GM21367 (cell line): ENCODE measurements at regions not wholly inside any gene's neighbourhood (a gene's known extent, or its start where the extent isn't known, plus 50 kb on each side); places are given as distances from the start of the nearest gene placed in this dataset.

ENCODE experiments used
- ATAC-seq: cut with Tn5 transposase; IDR thresholded peaks from one replicate; pipeline ENCODE4 v1.9.1; 2021; ENCODE audit not compliant: unreplicated experiment

DNA sequence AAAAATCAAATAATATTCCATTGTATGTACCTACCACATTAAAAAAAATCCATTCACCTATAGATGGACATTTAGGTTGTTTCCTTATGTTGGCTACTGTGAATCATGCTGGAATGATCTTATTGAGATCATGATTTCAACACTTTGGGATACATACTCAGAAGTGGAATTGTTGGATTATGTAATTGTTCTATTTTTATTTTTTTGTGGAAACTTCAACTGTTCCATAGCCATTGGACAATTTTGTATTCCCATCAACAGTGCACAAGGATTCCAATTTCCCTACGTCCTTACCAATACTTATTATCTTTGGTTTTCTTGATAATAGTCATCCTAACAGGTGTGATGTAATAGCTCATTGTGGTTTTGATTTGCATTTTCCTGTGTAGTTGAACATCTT, 834.0 kb downstream of the MAFB start:
- ATAC-seq: no peak

DNA sequence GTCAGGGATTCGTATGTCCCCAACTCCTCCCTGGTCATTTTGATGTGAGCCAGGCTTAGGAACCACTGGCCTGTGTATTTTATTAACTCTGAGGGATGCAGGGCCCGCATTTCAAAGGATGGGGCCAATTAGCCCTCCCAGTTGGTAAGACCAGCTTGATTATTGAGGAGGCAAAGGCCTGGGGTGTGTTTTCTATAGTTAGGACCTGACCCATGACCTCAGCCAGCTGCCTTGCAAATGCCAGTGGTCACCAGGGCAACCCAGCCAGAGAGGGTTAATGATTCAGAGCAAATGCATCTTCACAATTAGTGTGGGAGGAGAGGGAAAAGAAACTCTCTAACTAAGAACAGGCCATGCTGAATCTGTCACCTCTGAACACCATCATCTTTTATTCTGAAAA, 835.4 kb downstream of the MAFB start:
- no peak for ATAC-seq

DNA sequence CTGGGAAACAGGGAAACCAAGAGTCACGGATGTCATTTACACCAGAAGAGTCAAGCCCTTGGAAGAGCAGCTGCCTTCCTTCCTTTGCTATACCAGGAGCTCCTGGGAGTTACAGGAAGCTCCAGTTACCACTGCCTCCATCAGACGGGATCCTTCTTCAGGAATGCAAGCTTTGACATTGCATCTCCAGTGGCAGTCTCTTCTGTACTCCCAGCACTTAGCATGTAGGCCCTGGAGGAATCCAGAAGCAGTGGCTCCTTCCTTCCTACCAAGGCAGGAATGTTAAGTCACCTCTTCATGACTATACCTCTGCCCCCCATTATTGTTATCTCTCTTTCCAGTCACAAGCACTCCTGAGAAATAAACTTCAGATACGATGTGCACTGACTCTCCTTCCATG, 836.0 kb downstream of the MAFB start:
- ATAC-seq: no peak

- no peak for ATAC-seq
These were observed 837.6 kb downstream of the MAFB start for GRCh38 chr20:39851459-39851858.

- ATAC-seq: no peak
These were observed 838.2 kb downstream of the MAFB start for GRCh38 chr20:39850821-39851330.

DNA sequence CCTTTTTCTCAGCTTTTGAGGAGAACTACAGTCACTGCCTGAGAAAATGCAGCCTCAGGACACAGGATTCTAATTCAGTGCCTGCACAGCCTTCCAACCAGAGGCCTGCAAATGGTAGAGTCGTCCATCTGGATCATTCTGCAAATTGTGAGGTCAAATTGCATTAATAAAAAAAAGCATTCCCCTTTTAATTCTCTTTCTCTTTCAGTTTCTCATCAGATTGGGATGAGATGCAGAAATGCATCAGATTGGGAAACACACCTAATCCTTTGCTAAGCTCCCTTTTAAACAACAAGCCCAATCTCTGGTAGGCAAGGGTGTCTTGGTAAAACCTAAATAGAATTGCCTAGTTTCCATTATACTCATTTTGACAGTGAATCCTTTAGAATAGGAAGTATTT, 838.8 kb downstream of the MAFB start:
- ATAC-seq: no peak

DNA sequence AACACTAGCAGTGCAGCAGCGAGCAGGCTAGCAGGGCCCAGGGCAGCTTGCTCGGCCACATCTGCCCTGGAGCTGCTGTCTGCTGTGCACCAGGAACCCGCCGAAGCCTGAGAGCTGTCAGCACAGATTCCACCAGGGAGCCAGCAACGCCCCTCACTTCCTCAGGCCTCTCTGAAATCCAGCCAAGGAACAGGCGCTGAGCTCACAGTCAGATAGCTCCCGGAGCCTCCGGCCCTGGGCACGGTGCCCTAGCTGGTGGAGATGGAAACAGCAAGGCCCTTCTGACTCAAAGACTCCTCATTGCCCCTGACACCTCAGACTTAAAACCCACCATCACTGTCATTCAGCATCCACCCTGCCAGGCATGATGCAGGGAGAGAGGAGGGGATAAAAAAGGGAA, 839.4 kb downstream of the MAFB start:
- no peak for ATAC-seq

DNA sequence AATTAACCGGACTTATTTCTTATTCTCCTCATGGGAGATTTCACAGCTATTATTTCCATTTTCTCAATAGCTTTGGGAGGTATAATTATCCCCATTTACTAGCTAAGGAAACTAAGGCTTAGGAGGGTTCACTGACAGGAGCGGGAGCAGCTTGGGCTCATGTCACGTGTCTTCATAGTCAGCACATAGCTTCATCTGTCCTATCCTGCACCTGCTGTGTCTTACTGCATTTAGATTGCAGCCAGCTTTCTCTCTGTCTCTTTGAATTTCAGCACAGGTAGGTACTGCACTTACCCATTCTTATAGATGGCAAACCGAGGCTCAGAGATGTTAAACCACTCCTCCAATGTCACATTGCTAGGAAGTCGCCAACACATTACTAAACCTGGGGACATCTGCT, 839.9 kb downstream of the MAFB start:
- no peak for ATAC-seq

GRCh38 chr20:39839399-39840119, 849.5 kb downstream of the MAFB start:
- no peak for ATAC-seq

DNA sequence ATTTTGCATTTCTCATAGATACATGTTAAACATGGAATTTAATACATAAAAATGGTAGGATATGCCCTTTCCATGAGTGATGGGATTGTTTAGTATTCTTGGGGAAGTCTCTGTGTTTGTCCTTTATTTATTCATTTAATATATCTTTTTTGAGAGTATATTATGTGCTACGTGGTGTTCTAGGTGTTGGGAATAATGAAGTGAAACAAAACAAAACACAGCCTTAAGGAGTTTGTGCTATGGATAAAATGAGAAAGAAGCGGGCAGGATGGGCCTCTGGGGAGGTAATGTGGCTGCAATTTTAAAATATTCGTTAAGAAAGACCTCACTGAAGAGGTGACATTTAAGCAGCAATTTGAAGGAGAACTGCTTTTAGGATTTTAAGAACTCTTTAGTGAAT, 851.5 kb downstream of the MAFB start:
- no peak for ATAC-seq

DNA sequence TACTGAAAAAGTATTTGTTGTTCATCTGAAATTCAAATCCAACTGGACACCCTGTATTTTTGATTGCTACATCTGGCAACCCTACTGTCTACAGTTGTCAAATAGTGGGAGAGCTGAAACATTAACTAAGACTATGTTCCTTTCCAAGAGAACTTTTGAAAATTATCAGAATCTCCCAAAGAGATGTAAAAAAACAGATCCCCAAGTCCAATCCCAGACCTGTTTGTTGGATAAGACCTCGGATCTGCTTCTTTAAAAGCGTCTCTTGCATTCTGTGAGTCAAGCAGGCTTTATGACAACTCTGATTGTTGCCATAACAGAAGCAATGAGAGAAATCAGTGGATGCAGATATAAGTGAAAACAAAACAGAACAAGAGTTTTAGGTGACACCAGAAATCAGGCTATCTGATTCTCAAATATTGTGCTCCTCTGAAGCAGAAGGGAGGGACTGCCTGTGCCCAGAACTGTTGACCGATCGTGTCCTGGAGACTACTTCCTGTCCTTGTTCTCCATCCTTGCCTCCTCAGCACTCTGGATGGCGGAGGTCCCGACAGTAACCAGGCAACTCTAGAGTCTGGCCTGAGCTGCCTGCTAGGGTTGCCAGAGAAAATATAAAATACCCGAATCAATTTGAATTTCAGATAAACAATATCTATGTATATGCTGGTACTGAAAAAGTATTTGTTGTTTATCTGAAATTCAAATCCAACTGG, 853.8 kb downstream of the MAFB start:
- no peak for ATAC-seq

GRCh38 chr20:39830903-39831302, 858.1 kb downstream of the MAFB start:
- ATAC-seq: no peak

GRCh38 chr20:39829661-39830060, 859.4 kb downstream of the MAFB start:
- peak; percentile 64 for ATAC-seq

DNA sequence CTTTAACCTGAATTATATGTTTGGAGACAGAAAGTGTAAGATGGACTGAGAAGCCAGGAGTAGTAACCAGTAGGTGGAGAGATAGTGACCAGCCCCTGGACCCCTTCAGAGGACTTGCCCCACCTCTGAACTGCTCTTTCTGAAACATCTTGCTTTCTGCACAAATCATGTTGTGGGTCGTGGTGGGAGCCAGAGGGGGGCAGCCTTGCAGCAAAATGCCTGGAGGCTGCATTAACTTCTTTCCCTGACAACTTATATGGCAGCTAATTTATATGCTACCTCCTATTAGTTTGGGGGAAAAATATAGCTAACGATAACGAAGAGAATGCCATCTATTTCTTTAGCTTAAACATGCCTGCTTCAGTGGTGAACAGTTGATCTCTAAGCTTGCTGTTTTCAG, 859.8 kb downstream of the MAFB start:
- ATAC-seq: no peak

DNA sequence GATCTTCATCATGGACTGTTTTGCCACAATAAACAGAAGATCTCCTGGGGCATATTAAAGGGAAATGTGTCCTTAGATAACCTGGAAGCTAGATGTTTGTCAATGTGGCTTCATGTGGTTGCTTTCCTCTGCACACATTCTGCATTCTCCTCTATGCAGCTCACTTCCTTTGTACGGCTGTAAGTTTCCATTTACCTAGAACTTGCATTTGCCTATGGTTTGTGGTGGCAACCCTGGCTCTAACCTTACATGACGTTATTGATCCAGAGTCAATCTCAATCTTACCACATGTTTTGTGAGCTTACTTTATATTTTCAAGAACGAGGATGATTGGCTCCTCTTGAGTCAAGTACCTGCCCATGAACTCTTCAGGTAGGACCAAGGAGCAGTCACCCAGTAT, 863.1 kb downstream of the MAFB start:
- ATAC-seq: peak; percentile 76

GRCh38 chr20:39825524-39825923, 863.4 kb downstream of the DHX35 start:
- no peak for ATAC-seq

DNA sequence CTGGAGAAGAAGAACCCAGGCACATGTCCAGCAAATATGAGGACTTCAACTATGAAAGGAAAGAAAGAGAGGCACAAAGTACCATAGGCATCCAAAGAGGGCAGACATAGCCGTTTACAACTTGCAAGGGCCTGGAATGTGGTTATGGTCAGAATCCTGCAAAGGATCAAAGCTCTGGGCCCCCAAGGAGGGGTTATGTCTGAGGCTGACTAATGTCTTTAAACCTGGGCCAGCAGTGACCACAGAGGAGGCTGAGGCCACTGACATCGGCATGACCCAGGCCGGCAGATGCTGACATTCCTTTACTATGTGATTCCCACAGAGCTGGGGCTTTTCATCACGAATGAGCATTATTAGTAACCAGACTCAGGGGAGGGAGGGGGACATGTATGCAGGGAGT, 861.1 kb downstream of the DHX35 start:
- no peak for ATAC-seq

DNA sequence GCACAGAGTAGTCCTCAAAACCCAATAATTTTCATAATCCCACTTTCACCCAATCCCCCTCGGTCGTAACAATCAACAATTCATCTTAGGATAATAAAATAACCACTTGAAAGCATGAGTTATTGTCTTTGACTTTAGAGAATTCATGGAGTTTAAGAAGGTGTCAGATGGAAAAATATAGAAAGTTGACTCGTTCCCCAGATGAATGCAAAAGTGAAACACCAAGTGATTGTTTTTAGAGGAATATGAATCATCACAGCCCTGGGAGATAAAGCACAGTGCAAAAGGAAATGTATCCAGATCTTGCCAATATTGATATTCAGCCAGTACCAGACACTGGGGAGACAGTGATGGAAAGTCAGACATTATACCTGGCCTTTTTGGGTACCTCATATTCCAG, 860.5 kb downstream of the DHX35 start:
- no peak for ATAC-seq

GRCh38 chr20:39813190-39813829, 851.2 kb downstream of the DHX35 start:
- no peak for ATAC-seq

DNA sequence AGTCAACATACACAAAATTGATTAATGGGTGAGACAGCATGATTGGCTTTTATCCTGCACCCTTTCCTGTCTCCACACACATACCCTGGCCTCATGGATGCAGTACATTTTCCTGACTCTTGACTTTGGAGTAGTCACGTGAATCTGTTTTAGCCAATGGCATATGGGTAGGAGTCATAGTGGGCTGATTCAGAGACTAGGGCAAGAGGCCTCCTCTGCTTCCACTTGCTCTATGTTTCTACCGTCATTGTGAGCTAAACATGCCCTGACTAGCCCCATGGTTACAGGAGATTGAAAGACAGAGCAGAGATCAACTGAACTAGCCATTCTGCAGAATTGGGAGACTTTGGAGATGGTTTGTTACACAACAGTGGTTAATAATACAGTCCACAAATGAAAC, 850.0 kb downstream of the DHX35 start:
- ATAC-seq: no peak

- no peak for ATAC-seq
These were observed 848.2 kb downstream of the DHX35 start for GRCh38 chr20:39810309-39810708.

DNA sequence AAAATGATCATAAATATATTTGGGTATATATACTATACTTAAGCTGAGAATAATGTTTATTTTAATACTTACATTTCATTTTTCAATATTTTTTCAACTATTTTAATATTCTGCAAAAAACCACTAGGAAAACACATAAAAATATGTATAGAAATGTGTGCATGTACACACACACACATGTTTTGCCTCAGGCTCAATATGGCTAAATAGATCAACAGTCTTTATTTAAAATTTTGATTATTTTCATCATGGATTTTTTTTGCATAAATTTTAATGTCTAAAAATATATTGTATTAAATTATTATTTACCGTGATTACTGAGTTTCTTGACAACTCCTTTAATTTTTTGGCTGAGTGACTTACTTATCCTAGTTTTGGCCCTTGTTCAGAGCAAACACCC, 846.5 kb downstream of the DHX35 start:
- ATAC-seq: no peak
